ENCODE measurements at regions not wholly inside any gene's neighbourhood (a gene's known extent, or its start where the extent isn't known, plus 50 kb on each side); places are given as distances from the start of the nearest gene placed in this dataset.

DNA sequence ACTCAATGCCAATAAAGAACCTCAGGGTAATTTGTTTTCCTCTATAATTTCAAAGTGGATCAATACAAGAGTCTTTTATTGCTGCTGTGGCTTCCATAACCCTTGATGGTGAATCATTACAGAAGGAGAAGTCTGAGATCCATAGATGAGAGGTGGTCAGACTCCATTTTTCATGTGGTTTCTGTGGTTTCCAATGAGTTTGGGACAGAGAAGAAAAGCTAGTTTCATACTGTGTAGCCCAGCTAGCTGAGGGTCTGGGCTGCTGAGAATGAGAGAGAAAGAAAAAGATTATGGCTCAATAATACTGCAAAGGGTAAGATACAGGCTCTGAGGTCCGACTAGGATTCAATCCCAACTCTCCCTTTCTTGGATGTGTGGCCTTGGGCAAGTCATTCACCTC is 180.6 kb upstream of the LRRN1 start:
- intact Hi-C loops (cut with DNase I, micrococcal nuclease), result no loop called here
- H3K27me3 Mint-ChIP-seq, result peaks cover 2% of the 10 kb centered on the region
- DNase-seq (no peak), ATAC-seq (no peak)
- H3K4me3 Mint-ChIP-seq, result no peak overlapping the region
- H3K4me1 Mint-ChIP-seq, result no peaks in the 10 kb centered on the region
- CTCF ChIA-PET, result no interaction called here
- H3K36me3 Mint-ChIP-seq (ENCODE audit: low read depth), result no peaks in the 10 kb centered on the region
- H3K9me3 Mint-ChIP-seq (ENCODE audit: low read depth), result no peaks in the 10 kb centered on the region
- no peak overlapping the region for H3K27ac Mint-ChIP-seq
- POLR2A ChIA-PET, result no interaction called here

DNA sequence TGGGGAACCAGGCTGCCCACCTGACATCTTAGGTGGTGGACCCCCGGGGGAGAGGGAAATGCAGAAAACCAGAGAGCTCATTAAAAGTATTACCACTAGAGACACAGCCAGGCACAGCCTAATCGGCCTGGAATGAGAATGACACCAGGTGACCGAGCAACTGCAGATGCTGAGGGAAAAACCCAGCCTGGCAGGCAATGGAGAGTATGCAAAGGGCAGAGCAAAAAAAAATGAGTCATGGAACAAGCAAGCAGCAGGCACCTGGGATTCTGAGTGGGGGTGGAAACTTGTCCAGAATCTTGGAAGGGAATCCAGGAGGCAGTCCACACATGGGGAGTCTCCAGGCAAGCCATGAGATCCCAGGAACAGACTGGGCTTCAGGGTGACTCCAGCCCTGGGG is 183.7 kb upstream of the LRRN1 start:
- Mint-ChIP-seq H3K9me3 (ENCODE audit: low read depth) (no peaks in the 10 kb centered on the region), H3K36me3 (ENCODE audit: low read depth) (no peaks in the 10 kb centered on the region), H3K27me3 (peaks cover 2% of the 10 kb centered on the region), H3K4me1 (no peaks in the 10 kb centered on the region), H3K4me3 (no peak overlapping the region), H3K27ac (no peak overlapping the region)
- no peak for ATAC-seq
- POLR2A ChIA-PET, result no interaction called here
- no peak for DNase-seq
- CTCF ChIA-PET, result no interaction called here
- intact Hi-C loops (cut with DNase I, micrococcal nuclease), result no loop called here

GRCh38 chr3:3610581-3611298 is 188.5 kb upstream of the LRRN1 start:
- H3K27me3 Mint-ChIP-seq, result no peaks in the 10 kb centered on the region
- no peak overlapping the region for H3K27ac Mint-ChIP-seq
- POLR2A ChIA-PET, result no interaction called here
- CTCF ChIA-PET, result no interaction called here
- intact Hi-C loops (cut with DNase I, micrococcal nuclease), result no loop called here
- no peaks in the 10 kb centered on the region for H3K4me1 Mint-ChIP-seq
- no peaks in the 10 kb centered on the region for H3K36me3 Mint-ChIP-seq (ENCODE audit: low read depth)
- no peak overlapping the region for H3K4me3 Mint-ChIP-seq
- DNase-seq (no peak), ATAC-seq (no peak)
- peaks cover 6% of the 10 kb centered on the region for H3K9me3 Mint-ChIP-seq (ENCODE audit: low read depth)

DNA sequence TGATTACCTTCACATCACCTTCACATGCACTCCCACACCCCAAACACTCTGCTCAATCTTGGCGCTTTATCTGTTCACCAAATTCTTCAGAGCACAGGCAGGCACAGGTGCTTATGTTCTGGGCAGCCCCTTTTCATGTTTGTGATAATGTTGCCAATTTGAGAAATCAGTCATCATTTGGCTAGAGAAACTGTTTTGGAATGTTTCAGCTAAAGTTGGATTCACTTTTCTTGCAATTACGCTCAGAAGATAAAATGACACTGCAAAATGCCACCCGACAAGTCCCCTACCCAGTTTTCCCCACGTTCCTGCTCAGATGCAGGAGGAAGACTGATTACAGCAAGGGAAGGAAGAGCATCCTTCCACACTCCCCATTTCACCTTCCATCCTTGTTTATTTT is 192.9 kb upstream of the LRRN1 start:
- Mint-ChIP-seq H3K27ac (no peak overlapping the region), H3K36me3 (ENCODE audit: low read depth) (no peaks in the 10 kb centered on the region), H3K4me1 (no peaks in the 10 kb centered on the region), H3K27me3 (no peaks in the 10 kb centered on the region), H3K9me3 (ENCODE audit: low read depth) (peaks cover 6% of the 10 kb centered on the region), H3K4me3 (no peak overlapping the region)
- intact Hi-C loops (cut with DNase I, micrococcal nuclease), result no loop called here
- DNase-seq, result no peak
- POLR2A ChIA-PET, result no interaction called here
- CTCF ChIA-PET, result no interaction called here
- no peak for ATAC-seq

GRCh38 chr3:3605226-3605625 is 194.0 kb upstream of the LRRN1 start:
- Mint-ChIP-seq H3K9me3 (ENCODE audit: low read depth) (peaks cover 6% of the 10 kb centered on the region), H3K27me3 (no peaks in the 10 kb centered on the region), H3K27ac (no peak overlapping the region), H3K4me3 (no peak overlapping the region), H3K36me3 (ENCODE audit: low read depth) (no peaks in the 10 kb centered on the region), H3K4me1 (no peaks in the 10 kb centered on the region)
- ATAC-seq (no peak), DNase-seq (no peak)
- intact Hi-C loops (cut with DNase I, micrococcal nuclease), result no loop called here
- ChIA-PET CTCF (no interaction called here), POLR2A (no interaction called here)

- Mint-ChIP-seq H3K27me3 (no peaks in the 10 kb centered on the region), H3K36me3 (ENCODE audit: low read depth) (no peaks in the 10 kb centered on the region), H3K4me3 (no peak overlapping the region), H3K27ac (no peak overlapping the region), H3K4me1 (no peaks in the 10 kb centered on the region), H3K9me3 (ENCODE audit: low read depth) (peaks cover 2% of the 10 kb centered on the region)
- ATAC-seq, result no peak
- ChIA-PET CTCF (no interaction called here), POLR2A (no interaction called here)
- intact Hi-C loops (cut with DNase I, micrococcal nuclease), result no loop called here
- no peak for DNase-seq
Measured at GRCh38 chr3:3603351-3603750, 195.9 kb upstream of the LRRN1 start.

GRCh38 chr3:3600665-3601340 is 198.4 kb upstream of the LRRN1 start:
- intact Hi-C loops (cut with DNase I, micrococcal nuclease), result no loop called here
- Mint-ChIP-seq H3K4me1 (no peaks in the 10 kb centered on the region), H3K9me3 (ENCODE audit: low read depth) (no peaks in the 10 kb centered on the region), H3K27me3 (no peaks in the 10 kb centered on the region), H3K4me3 (no peak overlapping the region), H3K27ac (no peak overlapping the region), H3K36me3 (ENCODE audit: low read depth) (no peaks in the 10 kb centered on the region)
- POLR2A ChIA-PET, result no interaction called here
- ATAC-seq, result no peak
- no peak for DNase-seq
- CTCF ChIA-PET, result no interaction called here

DNA sequence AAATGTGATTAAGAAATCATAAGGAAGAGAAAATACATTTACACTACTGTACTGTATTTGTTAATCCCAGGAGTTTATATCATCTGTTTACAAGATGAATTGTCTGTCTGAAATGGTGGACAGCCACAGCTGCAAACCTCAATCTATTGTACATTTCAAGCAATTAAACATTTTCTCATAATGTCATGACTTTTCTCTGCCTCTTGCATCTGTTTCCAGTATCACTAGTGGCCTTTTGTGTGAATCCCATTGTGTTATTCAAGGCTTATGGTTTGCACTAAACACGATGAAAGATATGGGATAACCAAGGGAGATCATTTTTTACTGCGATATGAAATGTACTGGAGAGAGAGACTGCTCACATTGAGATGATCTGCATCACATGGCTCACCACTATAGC is 200.2 kb upstream of the LRRN1 start:
- no peaks in the 10 kb centered on the region for H3K36me3 Mint-ChIP-seq (ENCODE audit: low read depth)
- ChIA-PET POLR2A (no interaction called here), CTCF (no interaction called here)
- no peaks in the 10 kb centered on the region for H3K9me3 Mint-ChIP-seq (ENCODE audit: low read depth)
- no peaks in the 10 kb centered on the region for H3K27me3 Mint-ChIP-seq
- DNase-seq (no peak), ATAC-seq (no peak)
- intact Hi-C loops (cut with DNase I, micrococcal nuclease), result no loop called here
- no peak overlapping the region for H3K27ac Mint-ChIP-seq
- H3K4me1 Mint-ChIP-seq, result no peaks in the 10 kb centered on the region
- H3K4me3 Mint-ChIP-seq, result no peak overlapping the region

GRCh38 chr3:3594986-3595385 is 204.2 kb upstream of the LRRN1 start:
- no peaks in the 10 kb centered on the region for H3K4me1 Mint-ChIP-seq
- ChIA-PET CTCF (no interaction called here), POLR2A (no interaction called here)
- DNase-seq (no peak), ATAC-seq (no peak)
- H3K9me3 Mint-ChIP-seq (ENCODE audit: low read depth), result no peaks in the 10 kb centered on the region
- intact Hi-C loops (cut with DNase I, micrococcal nuclease), result no loop called here
- H3K36me3 Mint-ChIP-seq (ENCODE audit: low read depth), result no peaks in the 10 kb centered on the region
- no peak overlapping the region for H3K4me3 Mint-ChIP-seq
- no peak overlapping the region for H3K27ac Mint-ChIP-seq
- H3K27me3 Mint-ChIP-seq, result no peaks in the 10 kb centered on the region

GRCh38 chr3:3589715-3590130 is 209.5 kb upstream of the LRRN1 start:
- intact Hi-C loops (cut with DNase I, micrococcal nuclease), result no loop called here
- ChIA-PET CTCF (interaction anchor here (0.6 kb wide), 1 partner anchor 510 kb away, joined by 3 read pairs; no protein-coding TSS in a partner anchor), POLR2A (no interaction called here)
- no peaks in the 10 kb centered on the region for H3K36me3 Mint-ChIP-seq (ENCODE audit: low read depth)
- no peaks in the 10 kb centered on the region for H3K27me3 Mint-ChIP-seq
- no peak overlapping the region for H3K4me3 Mint-ChIP-seq
- H3K4me1 Mint-ChIP-seq, result no peaks in the 10 kb centered on the region
- no peak overlapping the region for H3K27ac Mint-ChIP-seq
- DNase-seq (no peak), ATAC-seq (no peak)
- no peaks in the 10 kb centered on the region for H3K9me3 Mint-ChIP-seq (ENCODE audit: low read depth)

DNA sequence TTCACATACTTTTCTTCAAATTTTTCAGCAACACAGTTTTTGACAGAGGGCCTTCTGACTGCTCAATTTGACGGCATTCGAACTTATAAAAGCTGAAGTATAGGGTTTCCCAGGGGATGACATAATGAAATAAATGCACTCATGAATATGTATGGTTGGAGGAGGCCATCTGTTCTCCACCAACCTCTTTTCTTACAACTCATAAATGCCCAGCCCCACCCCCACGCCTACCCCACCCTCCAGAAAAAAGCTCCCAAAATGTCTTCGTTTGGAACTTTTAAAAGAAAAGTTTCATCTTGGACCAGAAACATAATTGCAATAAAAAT is 211.6 kb upstream of the LRRN1 start:
- Mint-ChIP-seq H3K27me3 (no peaks in the 10 kb centered on the region), H3K4me1 (no peaks in the 10 kb centered on the region), H3K27ac (no peak overlapping the region), H3K36me3 (ENCODE audit: low read depth) (no peaks in the 10 kb centered on the region), H3K9me3 (ENCODE audit: low read depth) (no peaks in the 10 kb centered on the region), H3K4me3 (no peak overlapping the region)
- POLR2A ChIA-PET, result no interaction called here
- CTCF ChIA-PET, result no interaction called here
- DNase-seq (no peak), ATAC-seq (no peak)
- intact Hi-C loops (cut with DNase I, micrococcal nuclease), result no loop called here

DNA sequence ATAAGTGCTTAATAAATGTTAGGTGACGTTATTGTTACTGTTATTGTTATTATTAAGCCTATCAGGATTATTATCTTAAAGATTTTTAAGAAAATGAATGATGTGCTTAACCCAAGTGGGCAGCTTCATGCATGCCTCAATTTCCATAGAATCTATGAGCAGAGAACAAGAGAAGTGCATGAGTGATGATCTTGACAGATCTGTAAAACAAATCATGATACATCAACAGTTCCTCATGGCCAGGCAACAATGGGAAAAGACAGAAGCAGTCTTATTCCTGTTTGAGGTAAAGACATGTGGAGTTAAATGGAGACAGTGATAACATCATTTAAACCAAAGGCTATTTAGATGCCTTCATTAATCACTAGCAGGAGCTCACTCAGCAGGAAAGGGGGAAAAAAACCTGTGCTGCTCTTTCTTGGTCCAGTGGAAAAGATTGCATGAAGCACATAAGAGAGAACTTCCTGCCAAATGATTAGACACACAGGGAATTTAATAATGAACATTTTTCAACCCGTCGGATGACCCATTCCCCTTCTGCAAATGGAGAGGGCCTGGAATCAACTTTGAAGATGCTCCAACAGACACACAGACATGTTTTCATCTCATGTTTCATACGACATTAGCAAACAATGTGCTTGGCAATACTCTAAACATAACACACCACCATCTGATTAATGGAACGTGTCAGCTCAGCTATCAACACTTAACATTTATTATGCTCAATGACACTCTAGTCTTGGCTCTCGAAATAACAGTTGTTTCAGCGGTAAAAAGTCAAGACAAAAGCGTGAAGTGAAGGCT is 212.2 kb upstream of the LRRN1 start:
- Mint-ChIP-seq H3K27ac (no peak overlapping the region), H3K27me3 (no peaks in the 10 kb centered on the region), H3K4me1 (no peaks in the 10 kb centered on the region), H3K36me3 (ENCODE audit: low read depth) (no peaks in the 10 kb centered on the region), H3K4me3 (no peak overlapping the region), H3K9me3 (ENCODE audit: low read depth) (no peaks in the 10 kb centered on the region)
- intact Hi-C loops (cut with DNase I, micrococcal nuclease), result no loop called here
- CTCF ChIA-PET, result no interaction called here
- DNase-seq, result no peak
- POLR2A ChIA-PET, result no interaction called here
- ATAC-seq, result no peak
